ENCODE measurements at regions not wholly inside any gene's neighbourhood (a gene's known extent, or its start where the extent isn't known, plus 50 kb on each side); places are given as distances from the start of the nearest gene placed in this dataset.

DNA sequence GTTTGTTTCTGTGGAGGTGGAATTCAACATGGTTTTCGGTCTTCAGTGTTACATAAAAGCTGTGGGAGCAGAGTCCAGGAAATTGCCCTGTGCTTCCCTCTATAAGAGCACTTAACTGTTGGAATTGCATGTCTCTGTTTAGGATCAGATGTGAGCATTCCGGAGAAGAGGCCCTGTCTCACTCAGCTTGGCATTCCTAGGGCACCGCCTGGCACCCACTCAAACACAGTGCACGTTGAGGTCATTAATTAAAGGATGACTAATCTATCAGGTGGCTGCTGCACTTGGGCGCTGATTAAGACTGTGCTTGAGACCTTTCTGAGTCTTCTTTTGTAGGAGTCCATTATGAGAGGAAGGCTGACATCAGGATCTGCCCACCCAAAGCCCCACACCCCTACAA is 82.8 kb upstream of the VIPR2 start:
- ATAC-seq: no peak
- no peak for DNase-seq (ENCODE audit: low read depth in 1 of 2, low spot score in 1 of 2)
- Histone ChIP-seq H3K27ac (no peak overlapping the region), H3K4me2 (no peak overlapping the region), H3K9me3 (no peaks in the 10 kb centered on the region), H3K4me1 (no peaks in the 10 kb centered on the region), H3K4me3 (no peak overlapping the region)
- 41% methylated on average over 5 of the region's 5 CpGs for WGBS (ENCODE audit: missing lambda C conversion rate)
- TF ChIP-seq PBX3 (IDR thresholded peaks at IDR 0.05) (no peak), HOXB5 (CRISPR knock-in tag; IDR thresholded peaks at IDR 0.05) (no peak), ZNF302 (CRISPR knock-in tag; IDR thresholded peaks at IDR 0.05) (no peak), KDM1A (IDR thresholded peaks at IDR 0.05; ENCODE audit: low read depth) (no peak), ZFP36 (IDR thresholded peaks at IDR 0.05; ENCODE audit: borderline replicate concordance, partially characterized antibody) (no peak), CBX2 (IDR thresholded peaks at IDR 0.05; ENCODE audit: borderline replicate concordance, low read depth) (no peak)
- TF ChIP-seq, protein P1, sequence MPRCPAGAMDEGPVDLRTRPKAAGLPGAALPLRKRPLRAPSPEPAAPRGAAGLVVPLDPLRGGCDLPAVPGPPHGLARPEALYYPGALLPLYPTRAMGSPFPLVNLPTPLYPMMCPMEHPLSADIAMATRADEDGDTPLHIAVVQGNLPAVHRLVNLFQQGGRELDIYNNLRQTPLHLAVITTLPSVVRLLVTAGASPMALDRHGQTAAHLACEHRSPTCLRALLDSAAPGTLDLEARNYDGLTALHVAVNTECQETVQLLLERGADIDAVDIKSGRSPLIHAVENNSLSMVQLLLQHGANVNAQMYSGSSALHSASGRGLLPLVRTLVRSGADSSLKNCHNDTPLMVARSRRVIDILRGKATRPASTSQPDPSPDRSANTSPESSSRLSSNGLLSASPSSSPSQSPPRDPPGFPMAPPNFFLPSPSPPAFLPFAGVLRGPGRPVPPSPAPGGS (IDR thresholded peaks at IDR 0.05): no peak
- FAIRE-seq: no peak
- ChIA-PET CTCF (no interaction called here), POLR2A (no interaction called here)

- POLR2A ChIA-PET: no interaction called here
- DNase-seq (ENCODE audit: low read depth in 1 of 2, low spot score in 1 of 2) (no peak), FAIRE-seq (no peak), ATAC-seq (no peak)
- no peak overlapping the region for H3K4me2 ChIP-seq
- H3K4me3 ChIP-seq: no peak overlapping the region
- WGBS (ENCODE audit: missing lambda C conversion rate): 36% methylated on average over 6 of the region's 6 CpGs
- H3K27ac ChIP-seq: no peak overlapping the region
- H3K9me3 ChIP-seq: no peaks in the 10 kb centered on the region
- no peaks in the 10 kb centered on the region for H3K4me1 ChIP-seq
- TF ChIP-seq ZFP36 (IDR thresholded peaks at IDR 0.05; ENCODE audit: borderline replicate concordance, partially characterized antibody) (no peak), CHD4 (IDR thresholded peaks at IDR 0.05; ENCODE audit: borderline replicate concordance) (no peak)
- TF ChIP-seq, protein P2, sequence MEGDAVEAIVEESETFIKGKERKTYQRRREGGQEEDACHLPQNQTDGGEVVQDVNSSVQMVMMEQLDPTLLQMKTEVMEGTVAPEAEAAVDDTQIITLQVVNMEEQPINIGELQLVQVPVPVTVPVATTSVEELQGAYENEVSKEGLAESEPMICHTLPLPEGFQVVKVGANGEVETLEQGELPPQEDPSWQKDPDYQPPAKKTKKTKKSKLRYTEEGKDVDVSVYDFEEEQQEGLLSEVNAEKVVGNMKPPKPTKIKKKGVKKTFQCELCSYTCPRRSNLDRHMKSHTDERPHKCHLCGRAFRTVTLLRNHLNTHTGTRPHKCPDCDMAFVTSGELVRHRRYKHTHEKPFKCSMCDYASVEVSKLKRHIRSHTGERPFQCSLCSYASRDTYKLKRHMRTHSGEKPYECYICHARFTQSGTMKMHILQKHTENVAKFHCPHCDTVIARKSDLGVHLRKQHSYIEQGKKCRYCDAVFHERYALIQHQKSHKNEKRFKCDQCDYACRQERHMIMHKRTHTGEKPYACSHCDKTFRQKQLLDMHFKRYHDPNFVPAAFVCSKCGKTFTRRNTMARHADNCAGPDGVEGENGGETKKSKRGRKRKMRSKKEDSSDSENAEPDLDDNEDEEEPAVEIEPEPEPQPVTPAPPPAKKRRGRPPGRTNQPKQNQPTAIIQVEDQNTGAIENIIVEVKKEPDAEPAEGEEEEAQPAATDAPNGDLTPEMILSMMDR (IDR thresholded peaks at IDR 0.05): no peak
- CTCF ChIA-PET: no interaction called here
Observed at GRCh38 chr7:159226011-159226702, 81.5 kb upstream of the VIPR2 start.

DNA sequence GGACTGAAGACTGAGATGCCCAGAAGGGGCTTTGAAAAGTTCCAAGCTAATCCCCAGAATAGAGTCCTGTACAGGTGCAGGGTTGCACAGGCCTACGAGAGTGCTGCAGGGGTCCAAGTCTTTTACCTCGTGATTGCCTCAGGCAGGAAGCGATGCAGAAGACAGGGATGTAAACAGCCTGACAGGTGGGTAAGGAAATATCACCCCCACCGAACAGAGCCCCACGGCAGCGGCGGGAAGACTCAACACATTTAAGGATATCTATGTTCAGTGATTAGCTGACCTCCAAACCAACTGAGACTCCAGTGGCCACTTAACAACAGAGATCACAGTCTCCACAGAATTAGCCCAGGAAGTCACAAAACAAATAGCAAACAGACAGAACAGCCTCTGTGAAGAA is 73.9 kb upstream of the VIPR2 start:
- FAIRE-seq: no peak
- no peak for ATAC-seq
- TF ChIP-seq EP300 (IDR thresholded peaks at IDR 0.05) (no peak), MAZ (IDR thresholded peaks at IDR 0.05; ENCODE audit: borderline replicate concordance, low read depth, low read length) (no peak), MYC (IDR thresholded peaks at IDR 0.05; ENCODE audit: borderline replicate concordance, low read length) (no peak), EHF (CRISPR knock-in tag; IDR thresholded peaks at IDR 0.05) (no peak), NPAS2 (CRISPR knock-in tag; IDR thresholded peaks at IDR 0.05; ENCODE audit: borderline replicate concordance) (no peak), TFCP2L1 (CRISPR knock-in tag; IDR thresholded peaks at IDR 0.05) (no peak), HOXB5 (CRISPR knock-in tag; IDR thresholded peaks at IDR 0.05) (no peak), KDM1A (IDR thresholded peaks at IDR 0.05; ENCODE audit: low read depth) (no peak), CBX2 (IDR thresholded peaks at IDR 0.05; ENCODE audit: borderline replicate concordance, low read depth) (no peak), FOSB (CRISPR knock-in tag; IDR thresholded peaks at IDR 0.05) (no peak), ESRRA (IDR thresholded peaks at IDR 0.05; ENCODE audit: borderline replicate concordance, low read length) (no peak), CHD4 (IDR thresholded peaks at IDR 0.05; ENCODE audit: borderline replicate concordance) (no peak), PBX3 (IDR thresholded peaks at IDR 0.05) (no peak)
- 54% methylated on average over 7 of the region's 7 CpGs for WGBS (ENCODE audit: missing lambda C conversion rate)
- no peak for DNase-seq (ENCODE audit: low read depth in 1 of 2, low spot score in 1 of 2)
- Histone ChIP-seq H3K4me3 (no peak overlapping the region), H3K4me2 (no peak overlapping the region), H3K4me1 (no peaks in the 10 kb centered on the region), H3K9me3 (no peaks in the 10 kb centered on the region), H3K27ac (no peak overlapping the region)
- ChIA-PET CTCF (interaction anchor here (1.5 kb wide), 1 partner anchor 59 kb away, joined by 3 read pairs; no protein-coding TSS in a partner anchor), POLR2A (no interaction called here)

Measured in A549 (cell line).